Testis (tissue), 2 donors: ENCODE measurements at regions not wholly inside any gene's neighbourhood (a gene's known extent, or its start where the extent isn't known, plus 50 kb on each side); places are given as distances from the start of the nearest gene placed in this dataset.

ENCODE experiments used
- POLR2A ChIP-seq: fragments of 450-650 bp; IDR thresholded peaks from one replicate; pipeline ENCODE4 v1.6.1; 2017; ENCODE audit warnings: antibody characterized with exemption, mild to moderate bottlenecking, moderate library complexity
- TF ChIP-seq, protein P1 (sequence below), 3 experiments: fragments of 450-650 bp in 2 of 3; fragments of 200-600 bp in 1 of 3; sonication (generic) in 1 of 3; IDR thresholded peaks; one replicate each; pipeline ENCODE4 v1.5.1; 2016 to 2019; ENCODE audit warnings: antibody characterized with exemption in 3 of 3, mild to moderate bottlenecking in 2 of 3, moderate library complexity in 1 of 3

DNA sequence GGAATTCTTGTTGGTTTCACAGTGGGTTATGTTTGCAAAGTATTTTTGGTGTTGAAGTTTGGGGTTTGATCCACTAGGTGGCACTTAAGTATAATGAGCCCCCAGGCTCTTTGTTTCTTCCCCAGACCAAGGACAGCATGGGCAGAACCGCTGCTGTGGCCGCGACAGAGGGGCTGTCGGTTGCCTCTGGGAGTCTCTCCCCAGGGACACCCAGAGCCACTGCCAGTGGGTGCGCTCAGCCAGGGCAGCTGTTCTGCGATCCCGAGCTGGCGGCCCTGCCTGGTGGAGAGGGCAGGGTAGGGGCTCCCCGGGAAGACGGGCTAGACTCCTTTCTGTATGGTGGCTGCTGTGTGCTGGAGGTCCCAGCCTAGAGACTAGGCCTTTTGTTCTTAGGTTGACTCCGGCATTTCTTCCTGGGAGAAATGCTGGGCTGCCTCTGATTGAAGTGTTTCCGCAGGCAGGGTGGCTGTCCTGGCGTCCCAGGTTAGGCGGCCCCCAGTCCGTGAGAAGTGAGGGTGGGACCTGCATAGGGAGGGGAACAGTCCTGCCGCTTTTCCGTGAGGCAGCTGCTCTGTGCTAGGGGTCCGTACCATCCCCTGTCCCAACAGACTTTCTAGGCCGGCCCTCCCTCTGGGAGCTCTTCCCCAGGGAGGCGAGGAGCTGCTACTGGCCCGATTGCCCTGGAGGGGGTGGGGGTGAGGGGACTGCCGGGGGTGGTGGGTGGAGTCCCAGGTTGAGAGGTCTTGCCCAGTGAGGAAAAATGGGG lies 253.1 kb upstream of the PELI2 start:
- TF ChIP-seq POLR2A = no peak
- TF ChIP-seq, protein P1, sequence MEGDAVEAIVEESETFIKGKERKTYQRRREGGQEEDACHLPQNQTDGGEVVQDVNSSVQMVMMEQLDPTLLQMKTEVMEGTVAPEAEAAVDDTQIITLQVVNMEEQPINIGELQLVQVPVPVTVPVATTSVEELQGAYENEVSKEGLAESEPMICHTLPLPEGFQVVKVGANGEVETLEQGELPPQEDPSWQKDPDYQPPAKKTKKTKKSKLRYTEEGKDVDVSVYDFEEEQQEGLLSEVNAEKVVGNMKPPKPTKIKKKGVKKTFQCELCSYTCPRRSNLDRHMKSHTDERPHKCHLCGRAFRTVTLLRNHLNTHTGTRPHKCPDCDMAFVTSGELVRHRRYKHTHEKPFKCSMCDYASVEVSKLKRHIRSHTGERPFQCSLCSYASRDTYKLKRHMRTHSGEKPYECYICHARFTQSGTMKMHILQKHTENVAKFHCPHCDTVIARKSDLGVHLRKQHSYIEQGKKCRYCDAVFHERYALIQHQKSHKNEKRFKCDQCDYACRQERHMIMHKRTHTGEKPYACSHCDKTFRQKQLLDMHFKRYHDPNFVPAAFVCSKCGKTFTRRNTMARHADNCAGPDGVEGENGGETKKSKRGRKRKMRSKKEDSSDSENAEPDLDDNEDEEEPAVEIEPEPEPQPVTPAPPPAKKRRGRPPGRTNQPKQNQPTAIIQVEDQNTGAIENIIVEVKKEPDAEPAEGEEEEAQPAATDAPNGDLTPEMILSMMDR (IDR thresholded peaks at IDR 0.05) = peak in 1 of 3 experiments; percentile 31
